GM21723 (cell line): ENCODE measurements at regions not wholly inside any gene's neighbourhood (a gene's known extent, or its start where the extent isn't known, plus 50 kb on each side); places are given as distances from the start of the nearest gene placed in this dataset.
"Not testable (repeated sequence)": the region's sequence is repeated elsewhere in the genome, so short reads cannot be mapped to it uniquely, and the experiment has no call there.

Experiments used
- ATAC-seq: cut with Tn5 transposase; IDR thresholded peaks from one replicate; pipeline ENCODE4 v1.9.1; 2021; ENCODE audit warnings: mild to moderate bottlenecking, moderate library complexity; ENCODE audit not compliant: unreplicated experiment

GRCh38 chr14:37974421-37974820 is 233.3 kb upstream of the SSTR1 start:
- ATAC-seq, result no peak

GRCh38 chr14:37977481-37977880 is 230.2 kb upstream of the SSTR1 start:
- no peak for ATAC-seq

GRCh38 chr14:37985826-37986470 is 221.8 kb upstream of the SSTR1 start:
- ATAC-seq, result no peak

- ATAC-seq, result no peak
These were observed 219.2 kb upstream of the SSTR1 start for GRCh38 chr14:37988472-37988871.

GRCh38 chr14:37991027-37991426 is 216.7 kb upstream of the SSTR1 start:
- ATAC-seq, result no peak

GRCh38 chr14:37992499-37992898 is 215.2 kb upstream of the SSTR1 start:
- no peak for ATAC-seq

- ATAC-seq, result no peak
These were observed 212.8 kb upstream of the SSTR1 start for GRCh38 chr14:37994846-37995372.

- no peak for ATAC-seq
These were observed 210.7 kb upstream of the SSTR1 start for GRCh38 chr14:37997017-37997416.

GRCh38 chr14:38000340-38000739 is 207.4 kb upstream of the SSTR1 start:
- no peak for ATAC-seq

GRCh38 chr14:38001501-38001900 is 206.2 kb upstream of the SSTR1 start:
- no peak for ATAC-seq

- no peak for ATAC-seq
These were observed 203.7 kb upstream of the SSTR1 start for GRCh38 chr14:38003746-38004609.

GRCh38 chr14:38004610-38004879 is 203.2 kb upstream of the SSTR1 start:
- no peak for ATAC-seq

- not testable (repeated sequence) for ATAC-seq
These were observed 196.5 kb upstream of the SSTR1 start for GRCh38 chr14:38011156-38011555.

- no peak for ATAC-seq
These were observed 195.6 kb upstream of the SSTR1 start for GRCh38 chr14:38012056-38012455.

- ATAC-seq, result no peak
These were observed 191.2 kb upstream of the SSTR1 start for GRCh38 chr14:38016497-38016896.

GRCh38 chr14:38021861-38022260 is 185.8 kb upstream of the SSTR1 start:
- ATAC-seq, result no peak

GRCh38 chr14:38022775-38023174 is 184.9 kb upstream of the SSTR1 start:
- ATAC-seq, result no peak

- no peak for ATAC-seq
These were observed 169.5 kb upstream of the SSTR1 start for GRCh38 chr14:38038171-38038570.

- ATAC-seq, result no peak
These were observed 168.7 kb upstream of the SSTR1 start for GRCh38 chr14:38038986-38039385.

- no peak for ATAC-seq
These were observed 168.2 kb upstream of the SSTR1 start for GRCh38 chr14:38039496-38039895.

GRCh38 chr14:38040411-38040810 is 167.3 kb upstream of the SSTR1 start:
- no peak for ATAC-seq

GRCh38 chr14:38042322-38042721 is 165.4 kb upstream of the SSTR1 start:
- ATAC-seq, result no peak
